ENCODE measurements at regions not wholly inside any gene's neighbourhood (a gene's known extent, or its start where the extent isn't known, plus 50 kb on each side); places are given as distances from the start of the nearest gene placed in this dataset.

DNA sequence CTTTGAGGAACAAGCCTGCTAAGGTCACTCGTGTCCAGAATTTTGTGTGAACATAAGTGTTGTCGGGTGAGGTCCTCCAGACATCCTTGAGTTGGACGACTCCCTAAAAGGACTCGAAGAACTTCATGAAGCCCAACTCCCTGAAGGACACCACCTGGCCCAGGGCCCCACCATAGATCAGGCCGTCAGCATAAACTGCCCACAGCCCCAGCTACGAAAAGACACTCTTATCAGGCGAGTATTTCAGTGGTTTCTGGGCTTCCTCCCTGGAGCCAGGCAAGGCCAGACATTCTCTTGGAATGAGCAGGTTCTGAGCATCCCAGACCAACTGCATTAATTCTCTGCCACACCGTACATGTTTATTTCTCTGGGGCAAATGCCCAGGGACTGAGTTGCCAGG, 170.1 kb downstream of the IGLL1 start:
- DNase-seq (ENCODE audit: low read depth) = no peak

DNA sequence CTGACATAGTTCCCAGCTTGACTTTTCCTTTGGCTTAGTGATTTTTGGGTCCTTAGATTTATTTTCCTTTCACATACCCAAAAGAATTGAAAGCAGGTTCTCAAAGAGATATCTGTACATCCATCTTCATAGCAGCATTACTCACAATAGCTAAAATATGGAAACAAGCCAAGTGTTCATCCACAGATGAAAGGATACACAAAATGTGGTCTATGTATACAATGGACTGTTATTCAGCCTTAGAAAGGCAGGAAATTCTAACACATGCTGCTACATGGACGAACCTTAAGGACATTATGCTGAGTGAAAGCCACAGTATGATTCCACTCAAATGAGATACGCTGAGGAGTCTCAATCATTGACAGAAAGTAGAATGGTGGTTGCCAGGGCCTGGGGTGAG, 171.8 kb downstream of the IGLL1 start:
- DNase-seq (ENCODE audit: low read depth) = no peak

DNA sequence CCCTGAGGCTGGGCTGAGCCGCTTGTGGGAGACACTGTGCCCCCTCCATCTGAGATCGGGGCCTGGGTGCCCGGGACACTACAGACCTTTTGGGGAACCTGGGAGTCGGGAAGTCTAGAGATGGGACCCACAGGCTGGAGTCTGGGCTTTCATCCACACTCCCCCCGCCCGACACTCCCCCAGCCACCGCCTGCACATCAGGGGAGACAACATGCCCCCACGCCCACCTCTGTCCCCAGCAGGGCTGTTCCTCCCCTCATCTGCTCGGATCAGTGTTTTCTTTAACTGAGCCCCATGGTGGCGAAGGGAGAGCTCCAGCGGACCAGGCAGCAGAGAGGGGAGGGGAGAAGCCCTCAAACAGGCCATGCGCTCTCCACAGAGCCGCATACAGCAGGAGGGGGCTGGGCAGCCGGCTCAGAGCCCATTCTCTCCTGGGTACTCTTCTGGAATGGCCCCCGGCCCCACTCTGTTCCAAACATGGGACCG, 174.7 kb downstream of the IGLL1 start:
- DNase-seq (ENCODE audit: low read depth) = no peak

DNA sequence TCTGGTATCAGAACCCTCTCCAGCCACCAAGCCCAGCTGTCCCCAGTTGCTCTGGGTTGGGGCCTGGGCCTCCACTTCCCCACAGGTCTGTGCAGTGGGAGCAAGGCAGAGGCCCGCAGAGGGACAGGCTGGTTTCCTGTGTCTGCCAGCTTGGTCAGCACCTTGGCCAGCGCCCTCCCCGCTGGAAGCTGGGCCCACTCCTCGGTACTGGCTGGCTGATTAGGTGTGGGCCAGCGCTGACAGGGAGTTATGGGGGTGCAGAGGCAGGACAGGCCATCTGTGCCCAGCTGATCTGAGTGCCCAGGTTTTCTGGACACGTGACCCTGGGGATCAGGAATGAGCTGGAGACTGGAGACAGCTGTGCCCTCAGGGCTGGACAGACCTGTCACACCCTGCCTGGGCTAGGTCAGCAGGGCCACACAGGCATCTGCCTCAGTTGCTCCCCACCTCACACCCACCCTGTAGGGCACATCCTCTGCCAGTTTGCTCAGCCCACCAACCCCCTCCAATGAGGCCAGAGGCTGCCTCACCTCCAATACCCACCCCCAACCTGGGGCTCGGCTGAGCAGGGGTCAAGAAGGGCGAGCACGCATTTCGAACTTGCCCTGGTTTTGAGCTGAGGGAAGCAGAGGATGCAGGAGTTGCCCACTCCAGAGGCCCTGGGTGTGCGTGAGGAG, 175.3 kb downstream of the IGLL1 start:
- DNase-seq (ENCODE audit: low read depth) = no peak

DNA sequence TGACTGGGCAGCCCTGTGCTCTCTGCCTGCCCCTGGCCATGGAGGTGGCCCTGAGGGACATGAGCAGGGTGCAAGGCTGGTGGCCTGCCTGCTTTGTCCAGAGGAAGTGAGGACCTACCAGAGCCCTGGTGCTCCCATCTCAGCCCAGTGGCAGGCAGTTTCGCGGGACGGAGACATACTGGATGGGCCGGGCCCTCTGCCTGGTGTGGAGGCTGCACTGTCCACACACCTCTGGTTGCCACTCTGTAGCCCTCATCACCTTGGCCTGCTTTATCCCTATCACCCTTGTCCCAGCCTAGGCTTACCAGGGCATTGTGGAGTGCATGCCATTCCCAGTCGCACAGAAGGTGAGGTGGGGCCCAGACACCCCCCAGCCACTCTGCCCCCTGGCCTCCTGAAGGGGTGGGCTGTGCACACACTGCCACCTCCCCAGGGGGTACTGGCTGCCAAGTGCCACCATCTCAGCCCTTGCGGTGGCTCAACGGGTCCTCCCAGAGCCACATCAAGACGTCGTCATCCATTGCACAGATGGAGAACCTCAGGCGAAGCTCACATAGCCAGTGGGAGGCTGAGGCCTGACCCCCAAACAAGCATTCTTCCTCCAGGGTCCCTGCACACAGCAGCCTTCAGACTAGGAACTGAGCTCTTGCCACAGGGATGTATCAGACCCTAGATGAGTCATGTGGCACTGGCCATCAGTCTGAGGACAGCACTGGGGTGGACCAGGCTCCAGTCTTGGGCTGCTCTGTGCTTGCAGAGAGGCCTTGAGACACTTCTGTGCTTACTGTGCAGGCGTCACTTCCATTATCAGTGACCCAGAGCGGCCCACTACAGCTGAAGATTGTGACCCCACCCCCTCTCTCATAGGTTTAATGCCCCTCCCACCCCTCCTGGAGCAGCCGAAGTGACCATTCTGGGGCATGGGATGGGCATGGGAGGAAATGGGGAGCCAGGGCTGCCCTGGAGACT, 176.1 kb downstream of the IGLL1 start:
- DNase-seq (ENCODE audit: low read depth) = no peak

DNA sequence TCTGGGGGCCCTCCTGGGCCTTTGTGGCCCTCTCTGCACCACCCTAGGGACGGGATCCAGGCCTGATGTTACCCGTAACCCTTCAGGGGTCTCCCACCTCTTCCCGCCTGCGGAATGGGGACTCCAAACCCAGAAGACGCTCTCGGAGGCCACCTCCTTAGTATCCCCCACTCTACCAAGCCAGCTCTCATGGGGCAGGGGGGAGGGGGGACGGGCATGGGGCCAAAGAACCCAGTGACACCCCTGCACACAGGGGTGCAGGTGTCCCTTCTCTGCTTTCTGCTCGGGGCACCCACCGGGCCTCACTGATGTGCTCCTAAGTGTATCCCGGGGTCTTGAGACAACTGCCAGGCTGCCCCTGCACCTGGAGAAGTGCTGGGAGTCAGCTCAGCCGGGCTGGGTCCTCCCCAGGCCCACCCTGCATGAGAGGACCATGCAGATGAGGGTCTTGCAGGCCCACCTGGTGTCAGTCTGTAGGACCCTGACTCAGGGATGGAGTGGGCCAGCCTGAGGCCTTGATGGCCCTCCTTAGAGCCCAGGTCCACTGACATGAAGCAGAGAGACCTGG, 176.9 kb downstream of the IGLL1 start:
- DNase-seq (ENCODE audit: low read depth) = no peak

DNA sequence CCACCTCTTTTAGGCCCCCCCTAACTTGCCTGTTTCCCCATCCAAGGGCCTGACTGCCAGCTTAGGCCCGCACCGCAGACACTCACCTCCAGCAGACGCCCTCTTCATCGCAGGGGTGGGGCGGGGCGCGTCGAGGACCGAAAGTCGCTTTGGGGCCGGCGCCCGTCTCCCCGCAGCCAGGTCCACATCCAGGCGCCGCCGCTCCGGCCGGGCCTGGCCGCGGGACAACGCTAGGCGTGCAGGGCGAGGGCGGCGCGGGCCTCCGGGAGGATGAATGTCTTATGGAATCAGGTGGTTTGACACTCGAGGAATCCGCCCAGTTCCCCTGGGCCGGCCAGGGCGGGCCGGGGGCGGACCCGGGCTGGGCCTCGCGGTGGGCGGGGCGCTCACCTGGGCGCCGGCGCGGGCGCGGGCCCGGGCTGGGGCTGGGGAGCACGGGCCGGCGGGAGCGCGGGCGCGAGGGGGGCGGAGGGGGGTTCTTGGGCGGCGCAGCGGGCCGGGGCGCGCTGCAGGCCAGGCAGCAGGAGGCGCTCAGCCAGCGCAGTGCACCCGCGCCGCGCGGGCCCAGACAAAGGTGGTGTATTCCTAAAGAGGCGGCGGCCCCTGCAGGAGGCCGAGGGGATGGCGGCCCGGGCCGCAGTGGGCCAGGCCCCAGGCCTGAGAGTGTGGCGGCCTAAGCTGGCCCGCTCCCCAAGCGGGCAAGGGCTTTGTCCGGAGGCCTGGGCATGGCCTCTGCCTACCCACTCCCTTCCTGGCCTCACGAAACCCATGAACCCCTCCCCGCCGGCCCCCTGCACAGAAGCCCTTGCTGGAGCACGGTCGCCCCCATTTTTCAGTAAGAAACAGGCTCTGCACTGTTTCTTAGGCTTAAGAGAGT, 177.6 kb downstream of the IGLL1 start:
- DNase-seq (ENCODE audit: low read depth) = no peak

DNA sequence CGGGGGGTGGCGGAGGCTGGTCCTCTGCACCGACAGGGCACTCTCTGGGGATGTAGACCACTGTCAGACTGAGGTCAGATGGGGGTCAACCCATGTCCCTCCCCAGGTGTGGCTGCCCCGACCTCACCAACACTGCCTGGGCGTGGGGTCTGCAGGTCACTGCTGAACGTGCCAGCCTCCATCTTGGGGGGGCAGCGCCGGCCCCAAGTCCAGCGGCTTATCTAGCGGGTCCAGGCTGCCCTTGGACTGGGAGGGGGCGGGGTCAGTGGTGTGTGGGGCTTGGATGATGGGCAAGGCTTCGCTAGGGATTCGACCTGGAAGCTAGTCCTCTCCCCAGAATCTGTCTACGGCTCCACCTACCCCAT, 178.2 kb downstream of the IGLL1 start:
- no peak for DNase-seq (ENCODE audit: low read depth)

DNA sequence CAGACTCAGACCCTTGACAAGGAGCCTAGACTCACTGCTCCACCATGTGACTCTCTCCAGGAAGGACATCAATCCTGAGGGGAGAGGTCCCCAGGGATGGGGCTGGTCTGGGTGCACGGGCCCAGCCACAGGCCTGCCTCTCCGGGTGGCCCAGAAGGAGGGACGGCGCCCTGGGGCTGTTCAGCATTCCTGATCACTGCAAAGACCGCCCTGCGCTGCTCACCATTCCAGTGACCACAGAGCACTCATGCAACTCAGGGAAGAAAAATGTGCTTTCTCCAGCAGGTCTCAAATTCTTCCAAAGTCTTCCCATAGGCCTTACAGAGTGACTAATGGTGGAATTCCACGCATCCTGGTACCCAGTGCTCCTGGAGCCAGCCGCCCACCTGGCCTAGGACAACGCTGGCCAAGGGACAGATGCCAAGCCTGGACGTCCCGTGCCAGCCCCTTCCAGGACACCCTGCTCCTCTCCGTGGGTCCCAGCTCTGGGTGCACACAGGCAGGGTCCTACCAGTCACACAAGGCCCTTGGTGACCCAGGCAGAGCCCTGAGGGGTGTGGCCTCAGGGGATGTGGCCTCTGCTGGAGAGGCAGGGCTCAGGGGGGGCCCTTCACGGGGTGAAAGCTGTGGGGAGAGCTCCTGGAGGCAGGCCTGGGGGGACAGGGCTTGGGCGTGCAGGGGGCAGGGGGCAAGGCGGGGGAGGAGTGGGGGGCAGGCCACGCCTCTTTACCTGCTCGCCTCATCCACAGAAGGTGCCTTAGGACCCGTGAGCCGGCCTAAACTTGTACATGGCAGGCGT, 178.8 kb downstream of the IGLL1 start:
- DNase-seq (ENCODE audit: low read depth) = peak; percentile 58

DNA sequence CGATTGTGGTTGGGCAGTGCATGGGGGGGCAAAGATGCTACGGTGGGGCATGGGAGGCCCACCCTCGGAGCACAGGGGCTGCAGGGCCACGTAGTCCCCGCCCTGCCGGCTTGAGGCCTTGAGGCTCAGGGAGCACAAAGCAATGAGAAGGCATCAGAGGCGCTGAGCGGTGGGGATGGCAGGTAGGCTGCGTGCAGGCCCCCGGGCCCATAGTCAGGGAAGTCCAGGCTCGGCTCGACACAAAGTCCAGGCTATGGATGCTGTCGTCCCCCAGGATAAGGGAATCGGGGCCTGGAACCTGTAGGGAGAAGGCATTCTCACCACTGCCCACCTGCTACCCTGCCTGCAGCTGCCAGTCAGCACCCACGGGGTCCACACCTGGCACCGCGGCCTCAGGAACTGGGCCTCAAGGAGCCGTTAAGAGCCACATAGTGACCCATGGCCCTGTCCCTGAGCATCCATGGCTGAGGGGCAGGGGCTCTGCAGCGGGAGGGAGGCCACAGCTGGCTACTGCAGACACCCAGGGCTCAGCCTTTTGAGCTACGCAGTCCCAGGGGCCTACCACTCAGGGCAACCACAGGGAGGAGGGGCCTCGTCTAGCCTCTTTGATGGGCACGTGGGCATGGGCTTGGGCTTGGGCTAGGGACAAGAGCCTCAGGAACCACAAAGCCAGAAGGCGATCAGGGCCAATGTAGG, 179.7 kb downstream of the IGLL1 start:
- no peak for DNase-seq (ENCODE audit: low read depth)

DNA sequence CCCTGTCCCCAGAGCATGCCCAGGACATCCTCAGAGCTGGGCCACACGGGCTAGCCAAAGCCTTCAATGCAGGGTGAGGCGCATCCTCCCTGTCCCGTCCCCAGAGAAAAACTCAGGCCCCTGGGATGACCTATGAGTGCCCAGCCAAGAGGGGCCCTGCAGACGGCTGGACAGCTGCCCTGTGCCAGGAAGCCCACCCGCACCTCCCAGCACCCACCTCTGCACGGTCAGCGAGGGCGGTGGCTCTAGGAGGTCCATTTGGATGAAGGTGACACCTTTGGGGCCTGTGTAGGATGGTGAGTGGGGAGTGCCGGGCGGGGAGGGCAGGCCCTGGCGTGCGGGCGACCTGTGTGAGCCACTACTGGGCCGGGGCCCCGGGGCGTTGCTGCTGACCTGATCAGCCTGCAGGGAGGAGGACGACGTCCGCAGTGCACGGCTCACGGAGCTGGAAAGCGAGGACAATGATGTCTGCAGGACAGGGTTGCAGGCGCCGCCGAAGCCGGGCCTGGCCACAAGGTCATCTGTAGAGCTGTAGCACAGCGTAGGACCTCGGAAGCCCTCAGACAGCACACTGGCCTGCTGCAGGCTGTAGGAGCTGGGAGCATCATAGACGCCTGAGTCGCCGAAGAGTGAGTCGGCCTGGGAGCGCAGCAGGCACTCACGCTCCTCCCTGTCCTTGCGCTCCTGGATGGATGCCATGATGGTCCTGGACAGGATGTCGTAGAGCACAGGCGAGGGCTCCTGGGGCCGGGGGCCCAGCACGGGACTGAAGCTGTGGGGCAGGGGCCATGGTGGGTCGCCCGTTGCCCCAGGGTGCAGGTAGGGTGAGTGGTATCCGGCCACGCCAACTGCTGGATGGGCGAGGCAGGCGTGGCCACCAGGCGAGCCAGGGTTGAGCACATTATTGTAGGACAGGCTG, 180.5 kb downstream of the IGLL1 start:
- no peak for DNase-seq (ENCODE audit: low read depth)

DNA sequence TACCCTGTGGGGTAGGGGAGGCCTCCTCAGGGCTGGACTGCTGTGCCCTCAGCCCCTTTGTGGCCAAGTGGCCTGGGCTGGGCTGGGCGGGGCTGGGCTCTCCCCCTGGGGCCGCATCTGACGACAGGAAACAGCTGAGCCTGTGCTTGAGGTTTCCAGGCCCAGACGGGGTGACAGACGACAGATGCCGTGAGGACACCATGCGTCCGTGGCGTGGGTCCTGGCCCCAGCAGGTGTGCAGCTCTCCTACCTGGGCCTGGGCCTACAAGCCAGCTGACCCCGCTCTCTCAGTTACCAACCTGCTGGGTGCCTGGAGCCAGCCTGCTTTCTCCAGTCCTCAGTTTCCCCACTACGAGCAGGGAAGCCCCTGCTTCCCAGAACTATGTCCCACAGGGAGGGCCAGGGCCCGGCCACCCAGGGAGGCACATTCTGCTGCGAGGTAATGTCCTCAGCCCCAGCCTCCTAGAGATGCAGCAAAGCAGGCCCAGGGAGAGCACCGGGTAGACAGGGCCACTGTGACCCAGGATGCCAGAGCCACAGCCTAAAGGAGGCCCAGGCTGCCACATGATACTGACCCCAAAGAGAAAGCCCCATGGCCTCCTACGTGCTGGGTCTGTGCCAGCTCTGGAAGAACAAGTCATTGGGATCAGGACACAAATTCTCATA, 181.3 kb downstream of the IGLL1 start:
- no peak for DNase-seq (ENCODE audit: low read depth)

DNA sequence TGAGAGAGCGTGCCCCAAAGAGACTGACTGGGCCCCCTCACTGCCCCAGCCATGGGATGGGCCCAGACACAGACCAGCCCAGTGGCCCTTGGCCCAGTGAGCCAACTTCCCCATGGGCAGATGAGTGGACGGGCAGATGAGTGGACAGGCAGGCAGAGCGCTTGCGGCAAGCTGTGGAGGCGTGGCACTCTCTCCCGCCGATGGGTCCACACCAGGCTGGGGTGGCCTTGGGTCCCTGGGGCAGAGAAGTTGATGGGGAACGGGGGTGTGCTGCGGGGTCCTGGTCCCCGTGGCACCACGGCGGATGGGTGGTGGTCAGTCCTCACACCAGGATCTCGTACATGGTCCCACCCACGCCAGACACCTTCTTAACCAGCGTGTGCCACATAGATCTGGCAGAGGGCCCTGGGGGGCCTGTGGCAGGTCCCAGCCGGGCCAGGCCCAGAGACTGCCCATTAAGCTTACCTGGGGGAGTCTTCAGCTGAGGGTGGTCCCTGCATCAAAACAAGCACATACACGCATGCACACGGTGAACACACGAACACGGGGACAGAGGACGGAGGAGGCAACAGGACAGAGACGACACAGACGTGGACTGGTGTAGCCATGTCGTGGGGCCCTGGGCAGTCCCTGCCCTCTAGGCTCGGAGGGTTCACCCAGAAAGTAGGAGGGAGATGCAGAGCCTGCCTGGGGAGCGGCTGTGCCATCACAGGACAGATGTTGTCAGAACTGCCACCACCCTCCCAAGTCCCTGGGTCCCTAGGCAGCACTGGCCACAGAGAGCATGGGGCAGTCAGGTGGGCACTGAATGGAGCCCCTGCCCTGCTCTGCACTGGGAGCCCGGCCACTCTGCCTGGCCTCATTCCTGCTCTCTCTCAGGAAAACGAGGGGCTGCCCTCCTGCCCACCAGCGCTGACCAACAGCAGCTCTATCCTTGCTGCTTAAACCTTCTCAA, 182.2 kb downstream of the IGLL1 start:
- DNase-seq (ENCODE audit: low read depth) = no peak

DNA sequence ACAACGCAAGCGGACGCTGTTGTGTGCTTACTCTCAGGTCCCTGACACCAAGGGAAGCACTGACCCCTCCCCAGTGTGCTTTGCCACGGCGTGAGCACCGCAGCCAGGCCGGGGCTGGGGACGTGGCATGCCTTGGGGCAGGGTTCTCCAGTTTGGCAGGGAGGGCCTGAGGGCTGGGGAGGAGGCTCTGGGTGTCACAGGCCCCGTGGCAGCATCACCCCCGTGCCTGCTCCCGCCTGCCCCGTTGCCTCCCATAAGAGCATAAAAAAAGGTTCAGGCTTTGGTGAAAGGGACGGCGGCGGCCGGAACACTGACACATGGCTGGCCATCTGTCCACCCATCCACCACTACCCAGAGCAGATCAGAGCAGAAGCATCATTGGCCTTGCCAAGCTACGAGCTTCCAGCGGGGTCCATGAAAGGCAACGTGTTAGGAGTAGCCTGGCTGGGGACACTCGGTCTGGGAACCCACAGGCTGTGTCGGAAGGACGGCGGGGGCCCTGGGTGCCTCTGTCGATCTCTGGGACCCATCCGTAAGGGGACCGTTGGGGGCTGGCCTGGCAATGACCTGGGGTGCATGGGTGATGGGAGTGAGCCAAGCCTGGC, 183.0 kb downstream of the IGLL1 start:
- DNase-seq (ENCODE audit: low read depth) = no peak

DNA sequence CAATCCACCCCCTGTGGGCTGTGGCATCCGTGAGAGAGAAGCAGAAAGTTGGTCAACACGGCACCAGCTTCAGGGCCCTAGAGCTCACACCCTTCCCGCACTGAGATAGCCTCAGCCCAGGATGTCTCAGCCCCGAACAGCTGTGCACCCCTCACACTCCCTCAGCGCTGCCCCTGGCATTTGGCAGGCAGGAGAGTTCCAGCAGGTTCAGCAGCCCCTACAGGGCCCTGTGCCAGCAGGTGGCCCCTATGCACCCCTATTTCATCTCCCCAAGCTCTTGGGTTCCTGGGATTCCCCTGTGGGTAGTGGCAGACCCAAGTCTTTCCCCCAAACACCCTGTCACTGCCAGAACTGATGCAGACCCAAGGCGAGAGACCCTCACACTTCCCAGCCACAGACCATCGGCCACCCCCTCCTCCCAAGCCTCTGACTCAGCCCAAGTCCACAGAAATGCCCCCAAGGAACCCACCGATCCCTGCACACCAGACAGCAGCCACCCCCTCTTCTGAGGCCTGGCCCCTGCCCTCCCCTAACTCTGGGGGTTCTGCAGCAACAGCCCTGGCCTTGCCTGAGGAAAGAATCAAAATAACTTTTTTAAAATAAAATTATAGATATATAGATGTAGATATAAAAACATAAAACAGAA, 183.6 kb downstream of the IGLL1 start:
- DNase-seq (ENCODE audit: low read depth) = no peak

DNA sequence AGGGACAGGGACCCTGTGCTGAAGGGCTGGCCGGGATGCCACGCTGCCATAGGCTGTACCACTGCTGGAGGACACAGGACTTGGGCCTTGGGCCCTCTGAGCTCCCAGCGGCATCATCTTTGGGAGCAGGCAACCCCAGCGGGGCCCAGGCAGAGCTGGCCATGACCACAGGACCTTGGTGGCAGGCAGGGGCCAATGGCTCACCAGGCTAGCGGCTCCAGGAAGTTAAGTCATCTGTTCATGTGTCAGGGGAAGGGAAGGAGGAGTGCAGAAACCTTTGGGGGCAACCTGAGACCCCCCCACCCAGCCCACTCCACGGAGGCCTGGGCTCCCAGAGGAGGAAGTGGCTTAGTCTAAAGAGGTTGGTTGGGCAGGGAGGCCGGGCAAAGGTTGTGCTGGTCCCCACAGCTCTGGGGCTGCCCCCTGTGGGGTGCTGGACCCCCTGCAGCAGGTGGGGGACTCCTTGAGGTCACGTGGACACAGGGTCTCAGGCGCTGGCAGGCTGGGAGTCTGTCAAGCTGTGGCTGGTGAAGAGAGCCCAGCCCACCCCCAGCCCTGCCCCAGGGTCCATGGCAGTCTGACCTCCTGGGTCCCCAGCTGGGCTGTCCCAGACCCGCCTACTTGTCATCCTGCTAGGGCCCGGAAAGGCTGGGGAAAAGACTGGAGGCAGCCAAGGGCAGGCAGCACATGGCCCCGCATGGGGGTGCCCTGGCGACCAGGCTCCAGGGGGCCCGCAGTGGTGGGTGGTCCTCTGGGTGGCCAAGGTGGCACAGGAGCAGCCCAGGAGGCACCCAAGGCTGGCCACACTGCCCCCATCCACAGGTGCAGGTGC, 184.3 kb downstream of the IGLL1 start:
- DNase-seq (ENCODE audit: low read depth) = no peak
